SJSA1 (cell line): ENCODE measurements at regions not wholly inside any gene's neighbourhood (a gene's known extent, or its start where the extent isn't known, plus 50 kb on each side); places are given as distances from the start of the nearest gene placed in this dataset.
A peak's percentile ranks its signal among the peaks of the same experiment; 100 is the strongest.

Source experiments
- DNase-seq, 2 experiments: peaks; one replicate each; pipeline ENCODE4 v3.0.0-alpha.2; 2015 to 2020; ENCODE audit warnings: low spot score in 2 of 2, low read depth in 1 of 2
- H3K27ac ChIP-seq: fragments of 250-450 bp; sonication (Bioruptor Pico); 2 replicates; pipeline ENCODE4 v1.5.1; 2020; ENCODE audit warnings: mild to moderate bottlenecking, moderate library complexity
- H3K27me3 ChIP-seq: fragments of 250-450 bp; sonication (Bioruptor Pico); replicated peaks from 2 replicates; pipeline ENCODE4 v1.5.1; 2020; ENCODE audit warnings: mild to moderate bottlenecking, moderate library complexity
- H3K36me3 ChIP-seq: fragments of 250-450 bp; sonication (Bioruptor Pico); 2 replicates; pipeline ENCODE4 v1.5.1; 2020; ENCODE audit warnings: mild to moderate bottlenecking
- H3K4me1 ChIP-seq: fragments of 250-450 bp; sonication (Bioruptor Pico); replicated peaks from 2 replicates; pipeline ENCODE4 v1.6.1; 2021; ENCODE audit warnings: mild to moderate bottlenecking
- H3K4me3 ChIP-seq: fragments of 250-450 bp; sonication (Bioruptor Pico); 2 replicates; pipeline ENCODE4 v1.5.1; 2020; ENCODE audit warnings: mild to moderate bottlenecking
- H3K9me3 ChIP-seq: fragments of 250-450 bp; sonication (Bioruptor Pico); replicated peaks from 2 replicates; pipeline ENCODE4 v1.5.1; 2020; ENCODE audit warnings: mild to moderate bottlenecking

GRCh38 chr6:15763837-15764236 lies 101.0 kb upstream of the DTNBP1 start:
- H3K4me1 ChIP-seq = no peaks in the 10 kb centered on the region; the same call in none of the 2 replicates
- DNase-seq = peak in 1 of 2 experiments; percentile 5

GRCh38 chr6:15763364-15763763 lies 100.5 kb upstream of the DTNBP1 start:
- Histone ChIP-seq H3K27ac (no peak overlapping the region), H3K27me3 (no peaks in the 10 kb centered on the region), H3K36me3 (no peaks in the 10 kb centered on the region), H3K4me1 (no peaks in the 10 kb centered on the region; the same call in none of the 2 replicates), H3K9me3 (no peaks in the 10 kb centered on the region), H3K4me3 (no peak overlapping the region)
- no peak for DNase-seq

More at GRCh38 chr6:15763837-15764236, 101.0 kb upstream of the DTNBP1 start:
- H3K27me3 ChIP-seq = no peaks in the 10 kb centered on the region
- no peak overlapping the region for H3K4me3 ChIP-seq
- H3K27ac ChIP-seq = no peak overlapping the region
- no peaks in the 10 kb centered on the region for H3K36me3 ChIP-seq
- no peaks in the 10 kb centered on the region for H3K9me3 ChIP-seq

GRCh38 chr6:15761045-15761502 lies 98.2 kb upstream of the DTNBP1 start:
- Histone ChIP-seq H3K27ac (no peak overlapping the region), H3K27me3 (no peaks in the 10 kb centered on the region), H3K9me3 (no peaks in the 10 kb centered on the region), H3K4me1 (no peaks in the 10 kb centered on the region; the same call in 1 of the 2 replicates), H3K4me3 (no peak overlapping the region), H3K36me3 (no peaks in the 10 kb centered on the region)
- no peak for DNase-seq

- no peaks in the 10 kb centered on the region for H3K36me3 ChIP-seq
- DNase-seq = no peak
- no peak overlapping the region for H3K4me3 ChIP-seq
- H3K27me3 ChIP-seq = no peaks in the 10 kb centered on the region
- 0 out of 2 replicates have a peak, but pooled peaks cover 3% of the 10 kb centered on the region for H3K4me1 ChIP-seq
- no peaks in the 10 kb centered on the region for H3K9me3 ChIP-seq
- no peak overlapping the region for H3K27ac ChIP-seq
Observed at GRCh38 chr6:15758631-15759215, 95.9 kb upstream of the DTNBP1 start.

GRCh38 chr6:15755526-15755925 lies 92.7 kb upstream of the DTNBP1 start:
- Histone ChIP-seq H3K4me3 (no peak overlapping the region), H3K27me3 (no peaks in the 10 kb centered on the region), H3K9me3 (no peaks in the 10 kb centered on the region), H3K36me3 (no peaks in the 10 kb centered on the region), H3K27ac (no peak overlapping the region), H3K4me1 (0 out of 2 replicates have a peak, but pooled peaks cover 3% of the 10 kb centered on the region)
- DNase-seq = no peak

- H3K4me3 ChIP-seq = no peak overlapping the region
- no peak for DNase-seq
- H3K9me3 ChIP-seq = no peaks in the 10 kb centered on the region
- no peaks in the 10 kb centered on the region for H3K27me3 ChIP-seq
- H3K4me1 ChIP-seq = 0 out of 2 replicates have a peak, but pooled peaks cover 3% of the 10 kb centered on the region
- no peaks in the 10 kb centered on the region for H3K36me3 ChIP-seq
- no peak overlapping the region for H3K27ac ChIP-seq
Observed at GRCh38 chr6:15754706-15755079, 91.9 kb upstream of the DTNBP1 start.

GRCh38 chr6:15754035-15754705 lies 91.3 kb upstream of the DTNBP1 start:
- no peaks in the 10 kb centered on the region for H3K27me3 ChIP-seq
- H3K36me3 ChIP-seq = no peaks in the 10 kb centered on the region
- no peak overlapping the region for H3K4me3 ChIP-seq
- peak in 1 of 2 experiments; percentile 11 for DNase-seq
- H3K4me1 ChIP-seq = 0 out of 2 replicates have a peak, but pooled peaks cover 3% of the 10 kb centered on the region
- no peaks in the 10 kb centered on the region for H3K9me3 ChIP-seq
- no peak overlapping the region for H3K27ac ChIP-seq

GRCh38 chr6:15752820-15753219 lies 90.0 kb upstream of the DTNBP1 start:
- Histone ChIP-seq H3K27ac (no peak overlapping the region), H3K4me3 (no peak overlapping the region), H3K4me1 (0 out of 2 replicates have a peak, but pooled peaks cover 3% of the 10 kb centered on the region), H3K36me3 (no peaks in the 10 kb centered on the region), H3K9me3 (no peaks in the 10 kb centered on the region), H3K27me3 (no peaks in the 10 kb centered on the region)
- no peak for DNase-seq

- peak in 1 of 2 experiments; percentile 4 for DNase-seq
- no peaks in the 10 kb centered on the region for H3K36me3 ChIP-seq
- no peaks in the 10 kb centered on the region for H3K27me3 ChIP-seq
- H3K27ac ChIP-seq = no peak overlapping the region
- H3K4me1 ChIP-seq = 0 out of 2 replicates have a peak, but pooled peaks cover 3% of the 10 kb centered on the region
- H3K4me3 ChIP-seq = no peak overlapping the region
- no peaks in the 10 kb centered on the region for H3K9me3 ChIP-seq
Observed at GRCh38 chr6:15751721-15752350, 89.0 kb upstream of the DTNBP1 start.

GRCh38 chr6:15748341-15748740 lies 85.5 kb upstream of the DTNBP1 start:
- Histone ChIP-seq H3K4me1 (no peaks in the 10 kb centered on the region), H3K9me3 (no peaks in the 10 kb centered on the region), H3K36me3 (no peaks in the 10 kb centered on the region), H3K27ac (no peak overlapping the region), H3K4me3 (no peak overlapping the region), H3K27me3 (no peaks in the 10 kb centered on the region)
- DNase-seq = no peak

- no peak for DNase-seq
- Histone ChIP-seq H3K9me3 (no peaks in the 10 kb centered on the region), H3K36me3 (no peaks in the 10 kb centered on the region), H3K27ac (no peak overlapping the region), H3K27me3 (no peaks in the 10 kb centered on the region), H3K4me3 (no peak overlapping the region), H3K4me1 (no peaks in the 10 kb centered on the region)
Observed at GRCh38 chr6:15747354-15747883, 84.6 kb upstream of the DTNBP1 start.

- no peak for DNase-seq
- H3K27me3 ChIP-seq = no peaks in the 10 kb centered on the region
- H3K27ac ChIP-seq = no peak overlapping the region
- H3K9me3 ChIP-seq = no peaks in the 10 kb centered on the region
- H3K4me1 ChIP-seq = no peaks in the 10 kb centered on the region
- H3K4me3 ChIP-seq = no peak overlapping the region
- H3K36me3 ChIP-seq = no peaks in the 10 kb centered on the region
Observed at GRCh38 chr6:15745781-15746180, 83.0 kb upstream of the DTNBP1 start.

- no peak for DNase-seq
- Histone ChIP-seq H3K4me3 (no peak overlapping the region), H3K27ac (no peak overlapping the region), H3K4me1 (no peaks in the 10 kb centered on the region), H3K36me3 (no peaks in the 10 kb centered on the region), H3K9me3 (no peaks in the 10 kb centered on the region), H3K27me3 (no peaks in the 10 kb centered on the region)
Observed at GRCh38 chr6:15744818-15745402, 82.1 kb upstream of the DTNBP1 start.
